ENCODE measurements at regions not wholly inside any gene's neighbourhood (a gene's known extent, or its start where the extent isn't known, plus 50 kb on each side); places are given as distances from the start of the nearest gene placed in this dataset.

- H3K9me3 ChIP-seq (ENCODE audit: control insufficient read depth, low read length) = no peaks in the 10 kb centered on the region
- no peaks in the 10 kb centered on the region for H3K4me1 ChIP-seq (ENCODE audit: control insufficient read depth, insufficient read depth, low read length, poor library complexity, severe bottlenecking)
- no peaks in the 10 kb centered on the region for H3K36me3 ChIP-seq (ENCODE audit: control insufficient read depth, insufficient read depth, low read length)
- no peaks in the 10 kb centered on the region for H3K27me3 ChIP-seq (replicated peaks; ENCODE audit: control insufficient read depth, insufficient read depth, low read length, poor library complexity, severe bottlenecking)
- H3K4me3 ChIP-seq (ENCODE audit: insufficient read depth, low read depth, low read length, poor library complexity, severe bottlenecking) = no peak overlapping the region
- no peak for DNase-seq
- no peak overlapping the region for H3K27ac ChIP-seq (ENCODE audit: insufficient read depth, low read length, poor library complexity, severe bottlenecking)
Measured at GRCh38 chr9:80094176-80094771, 522.5 kb downstream of the TLE4 start.

GRCh38 chr9:80093695-80094094 is 521.9 kb downstream of the TLE4 start:
- no peaks in the 10 kb centered on the region for H3K36me3 ChIP-seq (ENCODE audit: control insufficient read depth, insufficient read depth, low read length)
- no peaks in the 10 kb centered on the region for H3K27me3 ChIP-seq (replicated peaks; ENCODE audit: control insufficient read depth, insufficient read depth, low read length, poor library complexity, severe bottlenecking)
- H3K27ac ChIP-seq (ENCODE audit: insufficient read depth, low read length, poor library complexity, severe bottlenecking) = no peak overlapping the region
- no peaks in the 10 kb centered on the region for H3K9me3 ChIP-seq (ENCODE audit: control insufficient read depth, low read length)
- DNase-seq = no peak
- no peak overlapping the region for H3K4me3 ChIP-seq (ENCODE audit: insufficient read depth, low read depth, low read length, poor library complexity, severe bottlenecking)
- H3K4me1 ChIP-seq (ENCODE audit: control insufficient read depth, insufficient read depth, low read length, poor library complexity, severe bottlenecking) = no peaks in the 10 kb centered on the region

- Histone ChIP-seq H3K27me3 (replicated peaks; ENCODE audit: control insufficient read depth, insufficient read depth, low read length, poor library complexity, severe bottlenecking) (no peaks in the 10 kb centered on the region), H3K9me3 (ENCODE audit: control insufficient read depth, low read length) (no peaks in the 10 kb centered on the region), H3K4me3 (ENCODE audit: insufficient read depth, low read depth, low read length, poor library complexity, severe bottlenecking) (no peak overlapping the region), H3K27ac (ENCODE audit: insufficient read depth, low read length, poor library complexity, severe bottlenecking) (no peak overlapping the region), H3K36me3 (ENCODE audit: control insufficient read depth, insufficient read depth, low read length) (no peaks in the 10 kb centered on the region), H3K4me1 (ENCODE audit: control insufficient read depth, insufficient read depth, low read length, poor library complexity, severe bottlenecking) (no peaks in the 10 kb centered on the region)
- no peak for DNase-seq
Measured at GRCh38 chr9:80091526-80091925, 519.8 kb downstream of the TLE4 start.

- no peak overlapping the region for H3K4me3 ChIP-seq (ENCODE audit: insufficient read depth, low read depth, low read length, poor library complexity, severe bottlenecking)
- H3K27me3 ChIP-seq (replicated peaks; ENCODE audit: control insufficient read depth, insufficient read depth, low read length, poor library complexity, severe bottlenecking) = no peaks in the 10 kb centered on the region
- H3K9me3 ChIP-seq (ENCODE audit: control insufficient read depth, low read length) = no peaks in the 10 kb centered on the region
- no peak for DNase-seq
- H3K4me1 ChIP-seq (ENCODE audit: control insufficient read depth, insufficient read depth, low read length, poor library complexity, severe bottlenecking) = no peaks in the 10 kb centered on the region
- H3K27ac ChIP-seq (ENCODE audit: insufficient read depth, low read length, poor library complexity, severe bottlenecking) = no peak overlapping the region
- no peaks in the 10 kb centered on the region for H3K36me3 ChIP-seq (ENCODE audit: control insufficient read depth, insufficient read depth, low read length)
Measured at GRCh38 chr9:80090317-80090716, 518.6 kb downstream of the TLE4 start.

- Histone ChIP-seq H3K27ac (ENCODE audit: insufficient read depth, low read length, poor library complexity, severe bottlenecking) (no peak overlapping the region), H3K36me3 (ENCODE audit: control insufficient read depth, insufficient read depth, low read length) (no peaks in the 10 kb centered on the region), H3K4me3 (ENCODE audit: insufficient read depth, low read depth, low read length, poor library complexity, severe bottlenecking) (no peak overlapping the region), H3K27me3 (replicated peaks; ENCODE audit: control insufficient read depth, insufficient read depth, low read length, poor library complexity, severe bottlenecking) (no peaks in the 10 kb centered on the region), H3K4me1 (ENCODE audit: control insufficient read depth, insufficient read depth, low read length, poor library complexity, severe bottlenecking) (no peaks in the 10 kb centered on the region), H3K9me3 (ENCODE audit: control insufficient read depth, low read length) (no peaks in the 10 kb centered on the region)
- DNase-seq = no peak
Measured at GRCh38 chr9:80086822-80087345, 515.1 kb downstream of the TLE4 start.

GRCh38 chr9:80086386-80086785 is 514.6 kb downstream of the TLE4 start:
- Histone ChIP-seq H3K4me1 (ENCODE audit: control insufficient read depth, insufficient read depth, low read length, poor library complexity, severe bottlenecking) (no peaks in the 10 kb centered on the region), H3K27me3 (replicated peaks; ENCODE audit: control insufficient read depth, insufficient read depth, low read length, poor library complexity, severe bottlenecking) (no peaks in the 10 kb centered on the region), H3K9me3 (ENCODE audit: control insufficient read depth, low read length) (no peaks in the 10 kb centered on the region), H3K27ac (ENCODE audit: insufficient read depth, low read length, poor library complexity, severe bottlenecking) (no peak overlapping the region), H3K36me3 (ENCODE audit: control insufficient read depth, insufficient read depth, low read length) (no peaks in the 10 kb centered on the region), H3K4me3 (ENCODE audit: insufficient read depth, low read depth, low read length, poor library complexity, severe bottlenecking) (no peak overlapping the region)
- DNase-seq = no peak

- no peaks in the 10 kb centered on the region for H3K27me3 ChIP-seq (replicated peaks; ENCODE audit: control insufficient read depth, insufficient read depth, low read length, poor library complexity, severe bottlenecking)
- no peaks in the 10 kb centered on the region for H3K4me1 ChIP-seq (ENCODE audit: control insufficient read depth, insufficient read depth, low read length, poor library complexity, severe bottlenecking)
- H3K27ac ChIP-seq (ENCODE audit: insufficient read depth, low read length, poor library complexity, severe bottlenecking) = no peak overlapping the region
- H3K9me3 ChIP-seq (ENCODE audit: control insufficient read depth, low read length) = no peaks in the 10 kb centered on the region
- H3K4me3 ChIP-seq (ENCODE audit: insufficient read depth, low read depth, low read length, poor library complexity, severe bottlenecking) = no peak overlapping the region
- DNase-seq = no peak
- no peaks in the 10 kb centered on the region for H3K36me3 ChIP-seq (ENCODE audit: control insufficient read depth, insufficient read depth, low read length)
Measured at GRCh38 chr9:80085668-80086067, 513.9 kb downstream of the TLE4 start.

GRCh38 chr9:80082213-80082612 is 510.4 kb downstream of the TLE4 start:
- H3K9me3 ChIP-seq (ENCODE audit: control insufficient read depth, low read length) = no peaks in the 10 kb centered on the region
- no peaks in the 10 kb centered on the region for H3K4me1 ChIP-seq (ENCODE audit: control insufficient read depth, insufficient read depth, low read length, poor library complexity, severe bottlenecking)
- no peak overlapping the region for H3K27ac ChIP-seq (ENCODE audit: insufficient read depth, low read length, poor library complexity, severe bottlenecking)
- no peak overlapping the region for H3K4me3 ChIP-seq (ENCODE audit: insufficient read depth, low read depth, low read length, poor library complexity, severe bottlenecking)
- DNase-seq = no peak
- no peaks in the 10 kb centered on the region for H3K27me3 ChIP-seq (replicated peaks; ENCODE audit: control insufficient read depth, insufficient read depth, low read length, poor library complexity, severe bottlenecking)
- no peaks in the 10 kb centered on the region for H3K36me3 ChIP-seq (ENCODE audit: control insufficient read depth, insufficient read depth, low read length)

GRCh38 chr9:80078826-80079225 is 507.1 kb downstream of the TLE4 start:
- no peak overlapping the region for H3K27ac ChIP-seq (ENCODE audit: insufficient read depth, low read length, poor library complexity, severe bottlenecking)
- no peaks in the 10 kb centered on the region for H3K4me1 ChIP-seq (ENCODE audit: control insufficient read depth, insufficient read depth, low read length, poor library complexity, severe bottlenecking)
- H3K36me3 ChIP-seq (ENCODE audit: control insufficient read depth, insufficient read depth, low read length) = no peaks in the 10 kb centered on the region

GRCh38 chr9:80077059-80077458 is 505.3 kb downstream of the TLE4 start:
- no peak overlapping the region for H3K4me3 ChIP-seq (ENCODE audit: insufficient read depth, low read depth, low read length, poor library complexity, severe bottlenecking)
- no peaks in the 10 kb centered on the region for H3K9me3 ChIP-seq (ENCODE audit: control insufficient read depth, low read length)
- H3K4me1 ChIP-seq (ENCODE audit: control insufficient read depth, insufficient read depth, low read length, poor library complexity, severe bottlenecking) = no peaks in the 10 kb centered on the region
- no peaks in the 10 kb centered on the region for H3K27me3 ChIP-seq (replicated peaks; ENCODE audit: control insufficient read depth, insufficient read depth, low read length, poor library complexity, severe bottlenecking)
- no peak overlapping the region for H3K27ac ChIP-seq (ENCODE audit: insufficient read depth, low read length, poor library complexity, severe bottlenecking)
- H3K36me3 ChIP-seq (ENCODE audit: control insufficient read depth, insufficient read depth, low read length) = no peaks in the 10 kb centered on the region
- no peak for DNase-seq

More at GRCh38 chr9:80078826-80079225, 507.1 kb downstream of the TLE4 start:
- Histone ChIP-seq H3K9me3 (ENCODE audit: control insufficient read depth, low read length) (no peaks in the 10 kb centered on the region), H3K4me3 (ENCODE audit: insufficient read depth, low read depth, low read length, poor library complexity, severe bottlenecking) (no peak overlapping the region), H3K27me3 (replicated peaks; ENCODE audit: control insufficient read depth, insufficient read depth, low read length, poor library complexity, severe bottlenecking) (no peaks in the 10 kb centered on the region)
- no peak for DNase-seq
